GM21367 (cell line): ENCODE measurements at regions not wholly inside any gene's neighbourhood (a gene's known extent, or its start where the extent isn't known, plus 50 kb on each side); places are given as distances from the start of the nearest gene placed in this dataset.
"Not testable (repeated sequence)": the region's sequence is repeated elsewhere in the genome, so short reads cannot be mapped to it uniquely, and the experiment has no call there.

Experiments
- ATAC-seq: cut with Tn5 transposase; IDR thresholded peaks from one replicate; pipeline ENCODE4 v1.9.1; 2021; ENCODE audit not compliant: unreplicated experiment

DNA sequence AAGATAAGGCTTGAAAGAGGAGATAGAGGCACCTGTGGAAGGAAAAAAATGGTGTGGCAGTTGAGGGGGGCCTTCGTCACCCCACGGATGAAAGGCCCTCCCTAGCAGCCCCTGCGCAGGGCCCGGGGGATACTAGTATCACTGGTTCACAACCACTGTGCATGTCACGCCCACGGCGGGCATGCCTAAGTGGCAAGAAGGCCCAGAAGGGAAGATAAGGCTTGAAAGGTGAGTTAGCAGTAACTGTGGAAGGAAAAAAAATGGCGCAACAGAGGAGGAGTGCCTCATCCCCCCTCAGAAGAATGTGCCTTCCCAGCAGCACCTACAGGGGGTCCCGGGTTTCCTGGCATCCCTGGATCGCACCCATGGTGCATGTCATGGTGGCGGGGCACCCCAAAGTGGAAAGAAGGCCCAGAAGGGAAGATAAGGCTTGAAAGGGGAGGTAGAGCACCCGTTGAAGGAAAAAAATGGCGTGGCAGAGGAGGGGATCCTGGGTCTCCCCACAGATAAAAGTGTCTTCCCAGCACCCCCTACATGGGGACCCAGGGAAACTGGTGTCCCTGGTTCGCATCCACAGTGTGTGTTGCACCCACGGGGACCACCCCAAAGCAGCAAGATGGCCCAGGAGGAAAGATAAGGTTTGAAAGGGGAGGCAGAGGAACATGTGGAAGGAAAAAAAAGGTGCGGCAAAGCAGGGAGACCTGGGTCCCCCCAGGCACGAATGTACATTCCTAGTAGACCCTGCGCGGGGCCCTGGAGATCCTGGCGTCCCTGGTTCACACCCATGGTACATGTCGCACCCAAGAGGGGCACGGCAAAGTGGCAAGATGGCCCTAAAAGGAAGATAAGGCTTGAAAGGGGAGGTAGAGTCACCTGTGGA, 279.2 kb downstream of the ALG10 start:
- no peak for ATAC-seq

DNA sequence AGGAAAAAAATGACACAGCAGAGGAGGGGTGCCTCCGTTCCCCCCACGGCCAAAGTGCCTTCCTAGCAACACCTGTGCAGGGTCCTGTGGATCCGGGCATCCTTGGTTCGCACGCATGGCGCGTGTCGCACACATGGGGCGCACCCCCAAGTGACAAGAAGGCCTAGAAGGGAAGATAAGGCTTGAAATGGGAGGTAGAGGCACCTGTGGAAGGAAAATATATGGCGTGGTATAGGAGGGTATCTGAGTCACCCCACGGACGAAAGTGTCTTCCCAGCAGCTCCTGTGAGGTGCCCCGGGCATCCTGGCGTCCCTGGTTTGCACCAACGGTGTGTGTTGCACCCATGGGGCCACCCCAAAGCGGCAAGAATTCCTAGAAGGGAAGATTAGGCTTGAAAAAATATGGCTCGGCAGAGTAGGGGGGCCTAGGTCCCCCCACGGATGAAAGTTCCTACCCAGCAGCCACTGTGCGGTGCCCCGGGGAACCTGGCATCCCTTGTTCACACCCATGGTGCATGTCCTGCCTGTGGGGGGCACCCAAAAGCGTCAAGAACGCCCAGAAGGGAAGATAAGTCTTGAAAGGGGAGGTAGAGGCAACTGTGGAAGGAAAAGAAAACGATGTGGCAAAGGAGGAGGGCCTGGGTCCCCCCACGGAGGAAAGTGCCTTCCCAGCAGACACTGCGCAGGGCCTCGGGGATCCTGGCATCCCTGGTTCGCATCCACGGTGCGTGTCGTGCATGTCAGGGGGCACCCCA, 280.0 kb downstream of the ALG10 start:
- no peak for ATAC-seq

GRCh38 chr12:34303091-34303870, 281.0 kb downstream of the ALG10 start:
- no peak for ATAC-seq

GRCh38 chr12:34304001-34304400, 281.7 kb downstream of the ALG10 start:
- no peak for ATAC-seq

DNA sequence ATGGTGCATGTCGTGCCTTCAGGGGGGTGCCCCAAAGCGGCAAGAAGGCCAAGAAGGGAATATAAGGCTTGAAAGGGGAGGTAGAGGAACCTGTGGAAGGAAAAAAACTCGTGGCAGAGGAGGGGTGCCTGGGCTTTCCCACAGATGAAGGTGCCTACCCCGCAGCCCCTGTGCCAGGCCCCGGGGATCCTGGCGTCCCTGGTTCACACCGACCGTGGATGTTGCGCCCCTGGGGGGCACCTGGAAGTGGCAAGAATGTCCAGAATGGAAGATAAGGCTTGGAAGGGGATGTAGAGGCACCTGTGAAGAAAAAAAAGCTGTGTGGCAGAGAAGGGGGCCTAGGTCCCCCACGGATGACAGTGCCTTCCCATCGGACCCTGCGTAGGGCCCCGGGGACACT, 282.2 kb downstream of the ALG10 start:
- no peak for ATAC-seq

- no peak for ATAC-seq
Observed at GRCh38 chr12:34305176-34305575, 282.9 kb downstream of the ALG10 start.

DNA sequence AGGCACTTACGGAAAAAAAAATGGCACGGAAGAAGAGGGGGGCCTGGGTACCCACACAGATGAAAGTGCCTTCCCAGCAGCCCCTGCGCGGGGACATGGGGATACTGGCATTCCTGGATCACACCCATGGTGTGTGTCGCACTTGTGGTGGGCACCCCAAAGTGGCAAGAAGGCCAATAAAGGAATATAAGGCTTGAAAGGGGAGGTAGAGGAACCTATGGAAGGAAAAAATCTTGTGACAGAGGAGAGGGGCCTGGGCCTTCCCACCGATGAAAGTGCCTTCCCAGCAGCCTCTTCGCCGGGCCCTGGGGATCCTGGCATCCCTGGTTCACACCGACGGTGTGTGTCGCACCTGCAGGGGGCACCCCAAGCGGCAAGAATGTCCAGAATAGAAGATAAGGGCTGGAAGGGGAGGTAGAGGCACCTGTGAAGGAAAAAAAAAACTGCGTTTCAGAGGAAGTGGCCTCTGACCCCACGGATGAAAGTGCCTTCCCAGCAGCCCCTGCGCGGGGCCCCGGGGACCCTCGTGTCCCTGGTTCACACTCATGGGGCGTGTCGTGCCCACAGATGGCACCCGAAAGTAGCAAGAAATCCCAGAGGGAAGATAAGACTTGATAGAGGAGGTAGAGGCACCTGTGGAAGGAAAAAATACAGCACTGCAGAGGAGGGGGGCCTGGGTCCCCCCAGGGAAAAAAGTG, 284.0 kb downstream of the ALG10 start:
- no peak for ATAC-seq

GRCh38 chr12:34309806-34310804, 287.8 kb downstream of the ALG10 start:
- not testable (repeated sequence) for ATAC-seq

DNA sequence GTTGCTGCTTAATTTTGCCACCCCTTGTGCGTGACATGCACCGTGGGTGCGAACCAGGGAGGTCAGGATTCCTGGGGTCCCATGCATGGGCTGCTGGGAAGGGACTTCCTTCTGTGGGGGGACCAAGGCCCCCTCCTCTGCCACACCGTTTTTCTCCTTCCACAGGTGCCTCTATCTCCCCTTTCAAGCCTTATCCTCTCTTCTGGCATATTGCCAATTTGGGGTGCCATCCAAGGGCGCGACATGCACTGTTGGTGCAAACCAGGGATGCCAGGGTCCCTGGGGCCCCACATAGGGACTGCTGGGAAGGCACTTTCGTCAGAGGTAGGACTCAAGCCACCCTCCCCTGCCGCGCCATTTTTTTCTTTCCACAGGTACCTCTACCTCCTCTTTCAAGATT, 289.0 kb downstream of the ALG10 start:
- ATAC-seq = no peak

DNA sequence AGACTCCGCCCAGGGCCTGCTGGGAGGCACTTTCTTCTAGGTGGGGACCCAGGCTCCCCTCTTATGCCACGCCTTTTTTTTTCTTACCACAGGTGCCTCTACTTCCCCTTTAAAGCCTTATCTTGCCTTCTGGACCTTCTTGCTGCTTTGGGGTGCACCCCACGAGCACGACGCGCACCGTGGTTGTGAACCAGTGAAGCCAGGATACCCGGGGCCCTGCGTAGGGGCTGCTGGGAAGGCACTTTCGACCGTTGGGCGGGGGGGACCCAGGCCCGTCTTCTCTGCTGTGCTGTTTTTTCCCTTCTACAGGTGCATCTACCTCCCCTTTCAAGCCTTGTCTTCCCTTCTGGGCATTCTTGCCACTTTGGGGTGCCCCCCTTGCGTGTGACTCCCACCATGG, 305.4 kb downstream of the ALG10 start:
- no peak for ATAC-seq

- no peak for ATAC-seq
Observed at GRCh38 chr12:34333337-34333736, 311.0 kb downstream of the ALG10 start.

- no peak for ATAC-seq
Observed at GRCh38 chr12:34334538-34334937, 312.2 kb downstream of the ALG10 start.

DNA sequence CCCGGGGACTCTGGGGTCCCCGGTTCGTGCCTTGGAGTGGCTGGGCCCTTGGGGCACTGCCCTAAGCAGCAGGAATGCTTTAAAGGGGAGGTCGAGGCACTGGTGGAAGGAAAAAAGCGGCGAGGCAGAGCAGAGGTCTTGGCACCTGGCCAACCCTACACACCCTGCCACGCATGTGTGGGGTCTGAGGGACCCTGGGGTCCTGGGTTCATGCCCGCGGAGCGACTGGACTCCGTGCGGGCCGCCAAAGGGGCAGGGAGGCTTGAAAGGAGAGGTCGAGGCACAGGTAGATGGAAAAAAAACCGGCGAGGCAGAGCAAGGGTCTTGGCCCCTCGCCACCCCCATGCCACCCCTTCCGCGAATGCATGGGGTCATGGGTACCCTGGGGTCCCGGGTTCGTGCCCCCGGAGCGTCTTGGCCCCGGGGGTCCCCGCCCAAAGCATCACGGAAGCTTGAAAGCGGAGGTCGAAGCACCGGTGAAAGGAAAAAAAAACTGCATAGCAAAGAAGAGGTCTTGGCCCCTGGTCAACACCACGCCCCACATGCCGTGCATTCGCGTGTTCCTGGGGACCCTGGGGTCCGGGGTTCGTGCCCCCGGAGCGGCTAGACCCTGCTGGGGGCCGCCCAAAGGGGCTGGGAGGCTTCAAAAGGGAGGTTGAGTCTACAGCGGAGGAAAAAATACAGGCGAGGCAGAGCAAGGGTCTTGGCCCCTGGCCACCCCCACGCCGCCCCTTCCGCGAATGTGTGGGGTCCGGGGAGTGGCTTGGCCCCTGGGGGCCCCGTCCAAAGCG, 312.9 kb downstream of the ALG10 start:
- no peak for ATAC-seq

GRCh38 chr12:34335819-34336262, 313.5 kb downstream of the ALG10 start:
- no peak for ATAC-seq

- ATAC-seq = no peak
Observed at GRCh38 chr12:34336619-34337465, 314.5 kb downstream of the ALG10 start.

- no peak for ATAC-seq
Observed at GRCh38 chr12:34338751-34339150, 316.5 kb downstream of the ALG10 start.

GRCh38 chr12:34339922-34340321, 317.6 kb downstream of the ALG10 start:
- no peak for ATAC-seq
